Right lobe of liver (tissue), 6 donors: ENCODE measurements at regions not wholly inside any gene's neighbourhood (a gene's known extent, or its start where the extent isn't known, plus 50 kb on each side); places are given as distances from the start of the nearest gene placed in this dataset.
"Not testable (repeated sequence)": the region's sequence is repeated elsewhere in the genome, so short reads cannot be mapped to it uniquely, and the experiment has no call there.

ENCODE experiments used
- ATAC-seq, 4 donors: fragments of 200-7000 bp; cut with Tn5 transposase; one replicate each; pipeline ENCODE4 v1.9.1; 2020; ENCODE audit warnings: mild to moderate bottlenecking in 4 of 4, moderate library complexity in 4 of 4
- DNase-seq, 3 donors: peaks; one replicate each; pipeline ENCODE4 v3.0.0-alpha.2; 2020
- H3K27ac ChIP-seq, 3 donors: fragments of 200-600 bp; one replicate each; pipeline ENCODE4 v1.8.0; 2022
- H3K27me3 ChIP-seq, 2 donors: fragments of 200-600 bp; one replicate each; pipeline ENCODE4 v1.8.0; 2022
- H3K36me3 ChIP-seq, 4 donors: fragments of 200-600 bp; sonication (generic) in 1 of 4; one replicate each; pipeline versions ENCODE4 v1.5.1 to v1.8.0; 2017 to 2022; ENCODE audit warnings: control low read depth in 1 of 4
- H3K4me1 ChIP-seq, 4 donors: fragments of 200-600 bp; sonication (generic) in 1 of 4; one replicate each; pipeline versions ENCODE4 v1.5.1 to v1.8.0; 2017 to 2022; ENCODE audit warnings: control low read depth in 1 of 4
- H3K4me3 ChIP-seq, 3 donors: fragments of 200-600 bp; one replicate each; pipeline ENCODE4 v1.8.0; 2022
- H3K9me3 ChIP-seq, 4 donors: fragments of 200-600 bp; sonication (generic) in 1 of 4; one replicate each; pipeline versions ENCODE4 v1.5.1 to v1.8.0; 2017 to 2022; ENCODE audit warnings: control low read depth in 1 of 4
- POLR2A ChIP-seq: fragments of 450-650 bp; IDR thresholded peaks from one replicate; pipeline ENCODE4 v1.6.1; 2017; ENCODE audit warnings: antibody characterized with exemption, mild to moderate bottlenecking
- WGBS: methylation state at CpG from one replicate; pipeline ENCODE4 v1.1.6; 2018; ENCODE audit warnings: low coverage, low lambda C conversion rate; ENCODE audit not compliant: insufficient coverage; ENCODE audit errors: missing lambda C conversion rate; 5-methylcytosine and 5-hydroxymethylcytosine counted together
- intact Hi-C, 2 donors: fragments of 100-400 bp; cut with DNase I; formaldehyde crosslinking; loops; one replicate each; pipeline versions ENCODE4 v1.11.2 to v1.14.1; 2022
- TF ChIP-seq, protein P1 (sequence below), 4 donors: fragments of 200-600 bp in 3 of 4; fragments of 450-650 bp in 1 of 4; IDR thresholded peaks; one replicate each; pipeline versions ENCODE4 v1.5.1 to v1.8.0; 2016 to 2022; ENCODE audit warnings: antibody characterized with exemption in 4 of 4, mild to moderate bottlenecking in 2 of 4
- donor health status: DM: no; HTN: yes; CAD: no.
- donor health status: DM: no; HTN: no; CAD: no.
- donor health status: DM: no; HTN: no; CAD: no.
- donor health status: DM: no; HTN: yes; CAD: no.
- donor health status: DM: no; HTN: yes; CAD: no.

DNA sequence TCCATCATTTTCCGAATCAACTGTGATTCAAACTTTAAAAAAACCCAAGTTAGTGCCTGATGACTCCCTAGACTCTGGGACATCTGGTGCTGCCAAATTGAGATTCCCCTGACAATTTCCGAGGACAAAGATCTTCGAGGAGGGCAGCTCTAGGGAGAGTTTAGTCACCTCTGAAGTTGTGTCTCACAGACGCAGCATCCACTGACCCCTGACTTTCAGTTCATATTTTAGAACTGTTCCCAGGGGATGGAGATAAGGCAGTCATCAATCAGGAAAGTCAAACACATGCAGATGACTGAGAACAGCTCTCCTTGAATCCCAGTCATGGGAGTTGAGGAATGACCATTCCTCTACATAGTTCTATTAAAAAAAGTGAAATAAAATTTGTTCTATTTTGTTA is 643.9 kb downstream of the TRIML1 start:
- WGBS, result 26% methylated on average over 4 of the region's 4 CpGs
- H3K27me3 ChIP-seq, result no peaks in the 10 kb centered on the region
- DNase-seq (no peak), ATAC-seq (no peak)
- no peaks in the 10 kb centered on the region for H3K9me3 ChIP-seq
- intact Hi-C loops, result no loop called here
- no peaks in the 10 kb centered on the region for H3K4me1 ChIP-seq
- H3K4me3 ChIP-seq, result no peak overlapping the region
- TF ChIP-seq POLR2A, result no peak
- TF ChIP-seq, protein P1, sequence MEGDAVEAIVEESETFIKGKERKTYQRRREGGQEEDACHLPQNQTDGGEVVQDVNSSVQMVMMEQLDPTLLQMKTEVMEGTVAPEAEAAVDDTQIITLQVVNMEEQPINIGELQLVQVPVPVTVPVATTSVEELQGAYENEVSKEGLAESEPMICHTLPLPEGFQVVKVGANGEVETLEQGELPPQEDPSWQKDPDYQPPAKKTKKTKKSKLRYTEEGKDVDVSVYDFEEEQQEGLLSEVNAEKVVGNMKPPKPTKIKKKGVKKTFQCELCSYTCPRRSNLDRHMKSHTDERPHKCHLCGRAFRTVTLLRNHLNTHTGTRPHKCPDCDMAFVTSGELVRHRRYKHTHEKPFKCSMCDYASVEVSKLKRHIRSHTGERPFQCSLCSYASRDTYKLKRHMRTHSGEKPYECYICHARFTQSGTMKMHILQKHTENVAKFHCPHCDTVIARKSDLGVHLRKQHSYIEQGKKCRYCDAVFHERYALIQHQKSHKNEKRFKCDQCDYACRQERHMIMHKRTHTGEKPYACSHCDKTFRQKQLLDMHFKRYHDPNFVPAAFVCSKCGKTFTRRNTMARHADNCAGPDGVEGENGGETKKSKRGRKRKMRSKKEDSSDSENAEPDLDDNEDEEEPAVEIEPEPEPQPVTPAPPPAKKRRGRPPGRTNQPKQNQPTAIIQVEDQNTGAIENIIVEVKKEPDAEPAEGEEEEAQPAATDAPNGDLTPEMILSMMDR (IDR thresholded peaks at IDR 0.05), result no peak
- H3K36me3 ChIP-seq, result no peaks in the 10 kb centered on the region
- H3K27ac ChIP-seq, result no peak overlapping the region

DNA sequence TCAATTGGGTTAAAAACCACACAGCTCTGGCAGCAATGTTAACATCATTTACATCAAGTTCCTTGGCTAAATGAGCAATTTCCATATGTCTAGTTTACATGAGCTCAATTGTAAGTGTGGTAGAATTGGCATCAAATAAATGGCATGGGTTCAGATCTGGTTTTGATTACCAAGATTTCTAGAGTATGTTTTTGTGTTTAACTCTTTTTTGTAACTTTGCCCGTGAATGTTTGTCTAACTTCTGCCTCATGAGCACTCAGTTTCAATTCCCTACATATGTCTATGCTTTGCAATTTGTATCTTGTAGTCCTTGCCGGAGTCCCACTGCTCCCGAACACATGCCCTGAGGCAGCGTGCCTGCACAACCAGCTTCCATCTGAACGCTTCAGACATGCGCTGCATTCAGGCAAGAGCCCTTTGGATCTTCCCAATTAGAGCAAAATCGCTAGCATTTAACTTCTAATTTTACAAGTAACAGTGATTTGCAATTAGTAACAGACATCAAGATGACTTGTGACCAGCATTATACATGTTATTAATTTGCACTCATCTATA is 644.4 kb downstream of the TRIML1 start:
- no peaks in the 10 kb centered on the region for H3K27me3 ChIP-seq
- DNase-seq (no peak), ATAC-seq (no peak)
- no peaks in the 10 kb centered on the region for H3K4me1 ChIP-seq
- H3K9me3 ChIP-seq, result no peaks in the 10 kb centered on the region
- no peak overlapping the region for H3K27ac ChIP-seq
- no peak for TF ChIP-seq POLR2A
- TF ChIP-seq, protein P1 (IDR thresholded peaks at IDR 0.05), result no peak
- intact Hi-C loops, result no loop called here
- H3K4me3 ChIP-seq, result no peak overlapping the region
- H3K36me3 ChIP-seq, result no peaks in the 10 kb centered on the region
- WGBS, result 45% methylated on average over 5 of the region's 7 CpGs

DNA sequence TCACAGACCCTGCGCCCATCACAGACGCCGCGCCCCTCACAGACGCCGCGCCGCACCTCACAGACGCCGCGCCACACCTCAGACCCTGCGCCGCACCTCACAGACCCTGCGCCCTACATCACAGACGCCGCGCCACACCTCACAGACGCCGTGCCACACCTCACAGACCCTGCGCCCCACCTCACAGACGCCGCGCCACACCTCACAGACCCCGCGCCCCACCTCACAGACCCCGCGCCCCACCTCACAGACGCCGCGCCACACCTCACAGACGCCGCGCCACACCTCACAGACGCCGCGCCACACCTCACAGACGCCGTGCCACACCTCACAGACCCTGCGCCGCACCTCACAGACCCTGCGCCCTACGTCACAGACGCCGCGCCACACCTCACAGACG is 657.4 kb downstream of the TRIML1 start:
- 83% methylated on average over 25 of the region's 46 CpGs for WGBS
- DNase-seq, ATAC-seq, intact Hi-C loops, H3K4me3 ChIP-seq, H3K36me3 ChIP-seq, H3K27me3 ChIP-seq, H3K4me1 ChIP-seq, H3K9me3 ChIP-seq, H3K27ac ChIP-seq: not testable (repeated sequence)

DNA sequence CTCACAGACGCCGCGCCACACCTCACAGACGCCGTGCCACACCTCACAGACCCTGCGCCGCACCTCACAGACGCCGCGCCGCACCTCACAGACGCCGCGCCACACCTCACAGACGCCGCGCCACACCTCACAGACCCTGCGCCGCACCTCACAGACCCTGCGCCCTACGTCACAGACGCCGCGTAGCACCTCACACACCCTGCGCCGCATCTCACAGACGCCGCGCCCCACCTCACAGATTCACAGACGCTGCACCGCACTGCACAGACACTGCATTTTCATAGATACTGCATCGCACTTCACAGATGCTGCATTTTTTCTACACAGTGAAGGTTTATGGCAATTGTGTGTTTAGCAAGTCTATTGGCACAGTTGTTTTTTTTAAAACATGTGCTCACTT is 657.8 kb downstream of the TRIML1 start:
- H3K27me3 ChIP-seq, DNase-seq, H3K27ac ChIP-seq, ATAC-seq, intact Hi-C loops, H3K9me3 ChIP-seq, H3K36me3 ChIP-seq, H3K4me1 ChIP-seq, H3K4me3 ChIP-seq: not testable (repeated sequence)
- WGBS, result 86% methylated on average over 13 of the region's 32 CpGs

DNA sequence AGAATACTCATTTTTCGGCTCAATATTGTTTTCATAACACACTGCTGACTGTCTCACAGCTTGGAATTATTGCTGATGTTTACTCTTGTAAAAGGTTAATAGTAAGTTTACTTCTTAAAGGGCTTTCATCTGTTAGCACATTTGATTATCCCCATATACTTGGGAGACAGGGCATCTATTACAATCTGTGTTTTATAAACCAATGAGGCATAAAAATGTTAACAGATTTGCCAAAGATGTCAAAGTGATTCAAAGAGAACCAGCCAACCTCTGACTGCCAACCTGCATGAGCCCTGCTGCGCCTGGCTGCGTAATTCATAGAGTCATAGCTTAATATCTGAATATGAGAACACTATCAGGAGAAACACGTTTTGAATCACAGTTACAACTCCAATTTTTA is 665.6 kb downstream of the TRIML1 start:
- intact Hi-C loops, result no loop called here
- Histone ChIP-seq H3K4me1 (no peaks in the 10 kb centered on the region), H3K9me3 (no peaks in the 10 kb centered on the region), H3K4me3 (no peak overlapping the region), H3K27ac (no peak overlapping the region), H3K36me3 (no peaks in the 10 kb centered on the region), H3K27me3 (no peaks in the 10 kb centered on the region)
- DNase-seq (no peak), ATAC-seq (no peak)
- TF ChIP-seq, protein P1 (IDR thresholded peaks at IDR 0.05), result no peak
- TF ChIP-seq POLR2A, result no peak
- 56% methylated on average over 4 of the region's 4 CpGs for WGBS

DNA sequence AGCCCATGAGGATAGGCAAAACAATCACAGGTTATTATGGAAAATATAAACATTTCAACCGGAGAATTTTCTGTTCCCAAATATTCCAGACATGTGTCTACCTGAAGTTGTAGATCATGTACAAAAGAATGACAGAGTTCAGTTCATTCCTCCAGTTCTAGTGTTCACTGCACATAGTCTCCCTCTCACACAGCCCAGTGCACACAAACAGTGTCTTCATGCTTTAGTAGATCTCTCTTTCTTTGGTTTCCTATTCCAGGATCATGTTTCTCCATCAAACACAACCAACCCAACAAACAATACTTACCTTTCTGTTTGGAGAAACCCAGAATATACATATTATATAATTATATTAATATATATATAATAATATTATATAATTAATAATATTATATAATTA is 671.9 kb downstream of the TRIML1 start:
- no peak for ATAC-seq
- WGBS, result 92% methylated on average over 1 of the region's 1 CpG
- no peak overlapping the region for H3K27ac ChIP-seq
- DNase-seq, result no peak
- H3K36me3 ChIP-seq, result no peaks in the 10 kb centered on the region
- no peaks in the 10 kb centered on the region for H3K27me3 ChIP-seq
- intact Hi-C loops, result no loop called here
- H3K4me3 ChIP-seq, result no peak overlapping the region
- no peaks in the 10 kb centered on the region for H3K4me1 ChIP-seq
- H3K9me3 ChIP-seq, result no peaks in the 10 kb centered on the region
- TF ChIP-seq, protein P1 (IDR thresholded peaks at IDR 0.05), result no peak
- no peak for TF ChIP-seq POLR2A
